Omental fat pad (tissue), 3 donors: ENCODE measurements at regions not wholly inside any gene's neighbourhood (a gene's known extent, or its start where the extent isn't known, plus 50 kb on each side); places are given as distances from the start of the nearest gene placed in this dataset.

Source experiments
- ATAC-seq: fragments of 150-250 bp; one replicate; pipeline ENCODE4 v1.9.1; 2016; ENCODE audit warnings: mild to moderate bottlenecking, moderate library complexity; ENCODE audit not compliant: low FRiP score
- DNase-seq: peaks from one replicate; pipeline ENCODE4 v3.0.0-alpha.2; 2019; ENCODE audit warnings: low spot score
- TF ChIP-seq, protein P1 (sequence below), 3 donors: fragments of 450-650 bp; IDR thresholded peaks; one replicate each; pipeline ENCODE4 v1.5.1; 2016 to 2017; ENCODE audit warnings: antibody characterized with exemption in 3 of 3, mild to moderate bottlenecking in 3 of 3, moderate library complexity in 2 of 3

DNA sequence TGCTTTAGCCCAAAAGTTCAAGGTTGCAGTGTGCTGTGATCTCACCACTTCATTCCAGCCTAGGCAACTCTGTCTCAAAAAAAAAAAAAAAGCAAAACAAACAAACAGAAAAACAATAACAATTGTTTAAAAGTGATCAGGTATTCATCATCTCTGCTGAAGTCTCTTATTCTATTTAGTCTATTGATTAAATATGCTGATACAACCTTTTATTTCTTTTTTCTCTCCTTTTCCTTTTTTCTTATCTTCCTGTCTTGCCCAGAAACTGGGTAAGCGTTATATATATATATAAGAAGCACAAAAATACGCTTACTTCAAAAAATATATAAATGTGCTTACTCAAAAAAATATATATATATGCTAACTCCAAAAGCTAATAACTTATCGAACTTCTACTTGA is 213.8 kb upstream of the EEA1 start:
- DNase-seq (no peak), ATAC-seq (no peak)
- TF ChIP-seq, protein P1, sequence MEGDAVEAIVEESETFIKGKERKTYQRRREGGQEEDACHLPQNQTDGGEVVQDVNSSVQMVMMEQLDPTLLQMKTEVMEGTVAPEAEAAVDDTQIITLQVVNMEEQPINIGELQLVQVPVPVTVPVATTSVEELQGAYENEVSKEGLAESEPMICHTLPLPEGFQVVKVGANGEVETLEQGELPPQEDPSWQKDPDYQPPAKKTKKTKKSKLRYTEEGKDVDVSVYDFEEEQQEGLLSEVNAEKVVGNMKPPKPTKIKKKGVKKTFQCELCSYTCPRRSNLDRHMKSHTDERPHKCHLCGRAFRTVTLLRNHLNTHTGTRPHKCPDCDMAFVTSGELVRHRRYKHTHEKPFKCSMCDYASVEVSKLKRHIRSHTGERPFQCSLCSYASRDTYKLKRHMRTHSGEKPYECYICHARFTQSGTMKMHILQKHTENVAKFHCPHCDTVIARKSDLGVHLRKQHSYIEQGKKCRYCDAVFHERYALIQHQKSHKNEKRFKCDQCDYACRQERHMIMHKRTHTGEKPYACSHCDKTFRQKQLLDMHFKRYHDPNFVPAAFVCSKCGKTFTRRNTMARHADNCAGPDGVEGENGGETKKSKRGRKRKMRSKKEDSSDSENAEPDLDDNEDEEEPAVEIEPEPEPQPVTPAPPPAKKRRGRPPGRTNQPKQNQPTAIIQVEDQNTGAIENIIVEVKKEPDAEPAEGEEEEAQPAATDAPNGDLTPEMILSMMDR (IDR thresholded peaks at IDR 0.05), result no peak

DNA sequence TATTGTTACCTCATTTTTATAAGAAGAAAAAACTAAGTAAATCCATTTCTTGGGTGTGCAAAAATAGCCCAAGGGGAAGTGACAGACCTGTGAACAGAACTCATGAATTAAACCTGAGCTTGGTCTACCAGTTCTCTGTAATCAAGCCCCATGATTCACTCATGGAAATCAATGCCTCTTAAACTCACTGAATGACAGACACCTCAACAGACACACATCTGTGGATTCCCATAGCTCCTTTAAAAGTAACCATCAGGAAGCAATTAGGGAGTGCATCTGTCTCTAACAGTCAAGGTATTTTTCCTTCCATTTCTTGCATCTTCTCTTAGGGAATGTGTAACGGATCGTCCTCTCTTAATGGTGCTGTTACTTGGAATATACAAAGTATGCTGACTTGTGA is 215.0 kb upstream of the EEA1 start:
- TF ChIP-seq, protein P1 (IDR thresholded peaks at IDR 0.05), result no peak

DNA sequence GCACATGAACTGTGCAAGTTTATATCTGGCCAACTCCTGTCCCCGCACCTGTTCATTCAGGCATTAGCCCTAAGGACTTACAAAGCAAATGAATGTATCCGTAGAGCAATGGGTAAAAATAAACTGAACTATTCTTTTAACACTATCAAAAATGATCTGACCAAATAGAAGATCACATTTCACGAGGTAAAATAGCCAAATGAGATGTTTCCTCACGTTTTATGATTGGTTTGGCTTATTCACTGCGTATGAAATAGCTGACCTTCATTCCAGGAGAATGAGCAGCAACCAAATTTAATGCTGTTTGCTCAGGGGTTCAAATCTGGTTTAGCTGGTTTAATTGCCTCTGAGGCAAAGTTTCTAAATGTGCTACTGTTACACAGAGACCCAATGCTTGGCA is 216.0 kb upstream of the EEA1 start:
- TF ChIP-seq, protein P1 (IDR thresholded peaks at IDR 0.05), result no peak
- DNase-seq (no peak), ATAC-seq (no peak)

More for the DNA sequence above, 215.0 kb upstream of the EEA1 start:
- DNase-seq (no peak), ATAC-seq (no peak)

DNA sequence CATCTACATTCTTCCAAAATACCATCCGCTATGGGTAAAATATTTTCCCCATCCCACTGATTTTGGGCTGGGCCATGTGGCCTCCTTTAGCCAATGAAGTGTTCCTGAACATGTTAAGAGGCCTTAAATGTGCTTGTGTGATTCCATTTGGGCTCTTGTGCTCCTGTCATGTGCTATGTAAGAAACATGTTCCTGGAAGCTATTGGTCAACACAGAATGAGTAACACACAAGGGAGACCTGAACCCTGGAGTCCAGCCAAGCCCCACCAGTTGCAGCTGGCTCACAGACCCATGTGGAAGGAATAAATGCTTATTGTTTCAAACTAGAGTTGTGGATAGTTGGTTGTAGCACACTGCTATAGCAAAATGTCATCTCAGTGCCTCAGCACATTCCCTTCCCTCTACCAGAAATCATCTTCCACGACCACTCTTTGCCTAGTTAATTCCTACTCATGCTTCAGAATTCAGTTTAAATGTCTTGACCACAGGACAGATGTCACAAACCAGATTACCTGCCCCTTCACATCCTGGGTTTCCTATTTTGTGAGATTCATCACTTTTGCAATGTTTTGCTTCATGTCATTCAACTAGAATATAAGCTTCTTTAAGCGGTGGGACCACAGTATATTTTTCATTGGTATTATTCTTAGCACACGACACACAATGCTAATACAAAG is 217.3 kb upstream of the EEA1 start:
- DNase-seq (no peak), ATAC-seq (no peak)

DNA sequence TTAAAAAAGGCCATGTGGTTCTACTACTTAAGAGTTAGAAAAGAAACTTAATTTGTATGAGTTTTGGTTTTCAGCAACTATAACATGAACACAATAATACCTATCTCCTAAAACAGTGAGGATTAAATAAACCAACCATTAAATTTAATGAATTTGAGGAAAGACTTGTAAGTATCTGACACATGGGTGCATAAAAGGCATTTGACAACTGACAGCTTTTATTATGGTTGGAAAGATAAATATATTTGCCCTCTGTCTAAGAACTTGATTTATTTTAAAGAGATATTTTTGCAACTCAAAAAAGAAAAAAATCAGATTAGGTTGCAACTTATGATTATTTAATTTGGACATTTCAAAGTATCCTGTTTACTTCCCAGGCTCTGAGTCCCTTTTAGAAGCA is 217.9 kb upstream of the EEA1 start:
- no peak for DNase-seq
- TF ChIP-seq, protein P1 (IDR thresholded peaks at IDR 0.05), result no peak
- ATAC-seq, result no peak

More for the DNA sequence above, 217.3 kb upstream of the EEA1 start:
- TF ChIP-seq, protein P1 (IDR thresholded peaks at IDR 0.05), result no peak

DNA sequence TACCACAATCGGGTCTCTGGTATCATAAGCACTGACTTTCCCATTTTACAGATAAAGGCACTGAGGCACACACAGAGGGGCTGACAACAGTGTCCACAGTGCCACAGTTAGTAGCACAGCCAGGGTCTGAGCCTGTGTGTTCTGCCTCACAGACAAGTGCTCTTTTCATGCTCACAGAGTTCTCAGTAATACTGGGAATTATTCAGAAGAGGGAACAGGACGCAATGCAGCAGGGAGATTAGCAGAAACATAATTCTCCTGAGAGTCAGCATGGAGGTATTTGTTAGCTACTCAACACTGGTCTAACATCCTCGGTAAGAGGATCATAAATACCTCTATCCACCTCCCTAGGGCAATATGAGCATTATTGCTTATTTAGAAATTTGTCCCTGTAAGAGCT is 219.3 kb upstream of the EEA1 start:
- ATAC-seq (no peak), DNase-seq (no peak)
- TF ChIP-seq, protein P1 (IDR thresholded peaks at IDR 0.05), result no peak

DNA sequence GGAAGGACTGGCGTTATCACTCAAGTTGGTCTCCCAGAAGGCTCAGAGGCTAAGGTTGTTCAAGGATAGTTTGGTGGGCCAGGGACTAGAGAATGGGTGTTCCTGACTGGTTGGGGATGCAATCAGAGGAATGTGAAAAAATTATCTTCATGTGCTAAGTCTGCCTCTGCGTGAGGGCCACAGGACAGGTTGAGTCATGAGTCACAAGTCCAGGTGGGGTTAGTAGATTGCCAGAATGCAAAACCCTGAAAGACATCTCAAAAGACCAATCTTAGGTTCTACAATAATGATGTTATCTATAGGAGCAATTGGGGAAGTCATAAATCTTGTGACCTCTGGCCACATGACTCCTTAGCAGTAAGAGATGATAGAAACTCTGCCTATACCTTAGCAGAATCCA is 220.1 kb upstream of the EEA1 start:
- DNase-seq (no peak), ATAC-seq (no peak)
- TF ChIP-seq, protein P1 (IDR thresholded peaks at IDR 0.05), result no peak
